ENCODE measurements at regions not wholly inside any gene's neighbourhood (a gene's known extent, or its start where the extent isn't known, plus 50 kb on each side); places are given as distances from the start of the nearest gene placed in this dataset.
"Not testable (repeated sequence)": the region's sequence is repeated elsewhere in the genome, so short reads cannot be mapped to it uniquely, and the experiment has no call there.

- DNase-seq = peak; percentile 51
Measured at GRCh38 chr17:30731210-30732132, 93.0 kb downstream of the CRLF3 start.

- not testable (repeated sequence) for DNase-seq
Measured at GRCh38 chr17:30730837-30731209, 93.7 kb downstream of the CRLF3 start.

DNA sequence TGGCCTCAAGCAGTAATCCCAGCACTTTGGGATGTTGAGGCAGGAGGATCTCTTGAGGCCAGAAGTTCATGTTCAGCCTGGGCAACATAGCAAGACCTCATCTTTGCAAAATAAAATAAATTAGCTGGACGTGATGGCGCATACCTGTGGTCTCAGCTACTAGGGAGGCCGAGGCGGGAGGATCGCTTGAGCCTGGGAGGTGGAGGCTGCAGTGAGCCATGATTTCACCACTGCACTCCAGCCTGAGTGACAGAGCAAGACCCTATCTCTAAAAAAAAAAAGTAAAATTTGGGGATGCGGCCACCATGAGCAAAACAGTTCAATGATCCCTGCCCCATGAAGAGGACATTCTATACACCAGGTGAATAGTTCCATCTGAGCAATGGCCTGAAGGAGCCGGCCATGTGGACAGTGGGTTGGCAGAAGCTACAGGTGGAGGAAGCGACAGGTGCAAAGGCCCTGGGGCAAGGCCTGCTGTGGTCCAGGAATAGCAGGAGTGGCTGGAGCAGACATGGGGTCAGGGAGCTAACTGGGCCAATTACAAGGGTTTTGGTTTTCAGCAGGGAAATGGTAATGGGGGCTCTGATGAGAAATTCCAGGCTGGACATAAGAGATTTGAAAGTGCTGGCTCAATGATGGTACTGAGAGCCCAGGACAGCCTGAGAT, 94.2 kb downstream of the CRLF3 start:
- not testable (repeated sequence) for DNase-seq

GRCh38 chr17:30729471-30730170, 94.9 kb downstream of the CRLF3 start:
- DNase-seq = not testable (repeated sequence)

DNA sequence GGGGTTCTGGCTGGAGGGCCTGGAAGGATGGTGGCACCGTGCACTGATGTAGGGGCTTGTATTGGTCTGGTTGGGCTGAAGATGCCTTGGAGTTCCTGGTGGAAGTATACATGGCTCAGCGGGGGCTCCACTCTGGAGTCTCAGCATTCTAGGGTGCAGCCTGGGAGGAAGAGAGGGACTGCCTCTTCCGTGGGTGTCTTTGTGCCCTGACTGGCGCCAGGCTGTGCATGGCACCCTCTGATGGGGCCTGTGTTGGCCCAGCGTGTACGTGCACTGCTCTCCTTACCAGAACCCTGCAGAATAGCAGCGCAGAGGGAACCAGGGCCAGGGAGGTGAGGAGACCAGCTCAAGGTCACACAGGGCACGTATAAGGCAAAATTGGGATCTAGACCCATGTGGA, 97.0 kb downstream of the CRLF3 start:
- not testable (repeated sequence) for DNase-seq

GRCh38 chr17:30726734-30727133, 97.8 kb downstream of the CRLF3 start:
- not testable (repeated sequence) for DNase-seq

DNA sequence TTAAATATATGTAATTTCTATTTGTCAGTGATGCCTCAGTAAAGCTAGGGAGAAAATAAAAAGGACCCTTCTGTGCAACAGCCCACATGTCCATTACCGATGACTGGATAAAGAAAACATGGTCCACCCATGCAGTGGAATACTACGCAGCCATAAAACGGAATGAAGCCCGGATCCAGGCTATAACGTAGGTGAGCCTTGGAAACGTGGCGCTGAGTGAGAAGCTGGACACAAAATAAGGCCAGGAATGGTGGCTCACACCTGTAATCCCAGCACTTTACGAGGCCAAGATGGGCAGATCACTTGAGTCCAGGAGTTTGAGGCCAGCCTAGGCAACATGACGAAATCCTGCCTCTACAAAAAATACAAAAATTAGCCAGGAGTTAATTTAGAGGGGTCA, 98.2 kb downstream of the CRLF3 start:
- not testable (repeated sequence) for DNase-seq

GRCh38 chr17:30724034-30724650, 100.3 kb downstream of the CRLF3 start:
- DNase-seq = not testable (repeated sequence)

- DNase-seq = not testable (repeated sequence)
Measured at GRCh38 chr17:30722114-30722780, 102.2 kb downstream of the CRLF3 start.

GRCh38 chr17:30720971-30721370, 103.5 kb downstream of the CRLF3 start:
- not testable (repeated sequence) for DNase-seq

GRCh38 chr17:30720013-30720471, 104.5 kb downstream of the CRLF3 start:
- no peak for DNase-seq

DNA sequence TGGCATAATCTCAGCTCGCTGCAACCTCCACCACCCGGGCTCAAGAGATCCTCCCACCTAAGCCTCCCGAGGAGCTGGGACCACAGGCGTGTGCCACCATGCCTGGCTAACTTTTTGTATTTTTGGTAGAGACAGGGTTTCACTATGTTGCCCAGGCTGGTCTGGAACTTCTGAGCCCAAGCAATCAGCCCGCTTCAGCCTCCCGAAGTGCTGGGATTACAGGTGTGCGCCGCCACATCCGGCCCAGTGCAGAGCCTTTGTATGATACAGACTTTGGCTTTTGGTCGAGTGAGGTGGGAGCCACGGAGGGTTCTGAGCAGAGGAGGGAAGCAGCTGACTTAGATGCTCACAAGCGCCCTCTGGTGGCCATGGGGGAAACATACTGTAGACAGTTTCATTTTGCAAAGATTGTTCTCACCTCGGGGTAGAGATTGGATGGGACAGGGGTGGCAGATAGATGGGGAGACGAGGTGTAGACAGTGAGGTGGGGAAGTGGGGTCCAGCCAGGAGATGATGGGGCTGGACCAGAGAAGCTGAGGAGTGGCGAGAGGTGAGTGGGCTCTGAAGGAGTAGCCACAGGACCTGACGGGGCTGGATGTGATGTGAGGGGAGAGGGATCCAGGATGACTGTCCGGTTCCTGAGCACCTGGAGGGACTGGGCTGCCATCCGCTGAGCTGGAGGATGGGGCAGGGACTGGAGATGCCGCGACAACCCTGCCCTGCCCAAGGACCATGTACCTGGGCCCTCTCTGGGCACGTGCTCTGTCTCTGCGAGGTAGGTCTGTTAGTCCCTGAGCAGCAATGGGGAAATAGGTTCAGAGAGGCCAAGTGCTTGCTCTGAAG, 105.1 kb downstream of the CRLF3 start:
- DNase-seq = not testable (repeated sequence)

- not testable (repeated sequence) for DNase-seq
Measured at GRCh38 chr17:30718691-30719090, 105.8 kb downstream of the CRLF3 start.

DNA sequence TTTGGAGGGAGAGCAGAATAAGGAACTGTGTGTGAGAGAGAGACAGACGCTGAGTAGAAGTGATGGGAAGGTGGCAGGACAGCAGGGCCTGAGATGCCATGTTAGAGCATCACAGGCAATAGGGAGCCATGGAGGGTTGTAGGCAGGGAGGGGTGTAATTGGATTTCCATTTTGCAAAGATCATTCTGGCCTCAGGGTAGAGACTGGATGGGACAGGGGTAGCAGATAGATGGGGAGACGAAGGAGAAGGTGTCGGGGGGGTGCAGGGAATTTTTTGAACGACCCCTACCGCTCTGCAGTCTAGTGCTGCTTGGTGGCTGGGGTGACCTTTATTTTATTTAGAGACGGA, 106.4 kb downstream of the CRLF3 start:
- DNase-seq = not testable (repeated sequence)

DNA sequence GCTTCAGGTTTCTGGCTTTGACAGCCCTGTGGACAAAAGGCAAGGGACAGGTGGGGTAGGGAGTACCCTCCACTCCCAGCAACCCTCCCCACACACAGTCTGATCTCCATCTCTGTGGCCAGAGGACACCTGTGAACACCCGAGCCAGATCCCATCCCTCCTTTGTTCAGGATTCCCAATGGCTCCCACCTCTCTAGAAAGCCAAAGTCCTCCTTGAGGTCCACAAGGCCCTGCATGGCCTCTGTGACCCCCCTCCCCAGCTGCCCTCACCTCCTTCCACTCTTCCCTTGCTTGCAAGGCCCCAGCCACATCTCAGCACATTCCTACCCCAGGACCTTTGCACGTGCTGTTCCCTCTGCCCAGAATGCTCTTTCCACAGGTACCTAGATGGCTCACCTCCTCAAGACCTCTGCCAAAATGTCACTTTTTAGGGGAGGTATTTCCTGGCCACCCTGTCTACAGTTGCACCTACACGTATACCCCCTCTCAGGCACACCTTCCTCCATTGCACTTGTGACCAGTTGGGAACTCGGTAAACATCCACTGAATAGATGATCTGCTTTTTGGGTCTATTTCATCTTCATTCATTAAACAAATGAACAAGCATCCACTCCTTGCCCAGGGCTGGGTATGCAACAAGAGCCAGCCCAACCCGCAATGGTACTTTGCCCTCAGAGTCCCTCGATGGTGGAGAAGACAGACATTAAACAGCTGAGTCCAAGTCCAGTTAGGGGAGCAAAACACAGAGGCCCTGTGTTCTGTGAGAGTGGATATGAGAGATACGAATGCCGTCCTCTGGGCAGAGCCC, 107.0 kb downstream of the CRLF3 start:
- no peak for DNase-seq

- no peak for DNase-seq
Measured at GRCh38 chr17:30716461-30717290, 107.8 kb downstream of the CRLF3 start.

GRCh38 chr17:30714825-30715622, 109.5 kb downstream of the CRLF3 start:
- not testable (repeated sequence) for DNase-seq

DNA sequence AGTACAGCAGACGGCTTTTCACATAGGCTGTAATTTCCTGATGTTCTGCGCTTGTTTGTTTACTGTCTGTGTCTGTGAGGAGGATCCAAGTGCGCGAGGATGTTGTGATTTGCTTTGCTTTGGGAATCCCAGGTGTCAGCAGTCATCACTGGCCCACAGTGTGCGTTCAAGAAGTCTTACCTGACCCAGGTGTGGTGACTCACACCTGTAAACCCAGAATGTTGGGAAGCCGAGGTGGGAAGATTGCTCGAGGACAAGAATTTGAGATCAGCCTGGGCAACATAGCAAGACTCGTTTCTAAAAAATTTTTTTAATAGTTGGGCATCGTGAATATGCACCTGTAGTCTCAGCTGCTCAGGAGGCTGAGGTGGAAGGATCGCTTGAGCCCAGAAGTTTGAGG, 110.7 kb downstream of the CRLF3 start:
- DNase-seq = not testable (repeated sequence)

- DNase-seq = not testable (repeated sequence)
Measured at GRCh38 chr17:30712859-30713258, 111.6 kb downstream of the CRLF3 start.

Data from NCI-H446 treated with DMSO at 0.1 percent for 48 hours (cell line).